GM10847 (cell line): ENCODE measurements at regions not wholly inside any gene's neighbourhood (a gene's known extent, or its start where the extent isn't known, plus 50 kb on each side); places are given as distances from the start of the nearest gene placed in this dataset.

Experiments used
- POLR2A ChIP-seq: IDR thresholded peaks from 2 replicates; pipeline ENCODE4 v1.6.1; 2011; ENCODE audit not compliant: insufficient read length; ENCODE audit errors: extremely low read depth

DNA sequence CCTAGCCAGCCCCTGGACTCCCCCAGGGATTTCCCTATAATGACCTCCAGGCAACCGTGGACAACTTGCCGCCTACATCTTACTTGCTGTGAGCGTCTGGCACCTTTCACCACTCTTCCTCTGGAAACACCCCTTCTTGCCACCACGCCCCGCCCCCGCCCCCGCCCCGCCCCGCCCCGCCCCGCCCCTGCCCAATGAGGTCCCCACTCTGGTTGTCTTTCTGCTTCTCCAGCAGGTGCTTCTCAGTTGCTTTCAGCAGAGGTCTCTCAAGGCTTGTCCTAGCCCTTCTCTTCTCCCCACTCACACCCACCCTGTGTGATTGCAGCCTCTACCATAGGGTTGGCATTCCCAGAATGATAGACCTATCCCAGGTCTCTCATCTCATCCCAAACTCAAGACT lies 214.5 kb downstream of the EN1 start:
- no peak for TF ChIP-seq POLR2A

DNA sequence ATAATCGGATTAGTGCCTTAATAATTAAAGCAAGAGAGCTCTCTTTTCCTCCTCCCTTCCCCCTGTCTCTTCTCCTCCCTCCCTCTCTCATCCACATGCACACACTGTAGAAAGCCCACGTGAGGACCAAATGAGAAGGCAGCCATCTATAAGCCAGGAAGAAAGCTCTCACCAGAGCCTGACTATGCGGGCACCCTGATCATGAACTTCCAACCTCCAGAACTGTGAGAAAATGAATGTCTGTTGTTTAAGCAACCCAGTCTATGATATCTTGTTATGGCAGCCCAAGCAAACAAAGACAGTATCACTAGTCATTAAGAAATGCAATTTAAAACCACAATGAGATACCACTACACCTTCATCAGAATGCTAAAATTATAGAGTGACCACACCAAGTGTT lies 220.3 kb downstream of the EN1 start:
- no peak for TF ChIP-seq POLR2A

DNA sequence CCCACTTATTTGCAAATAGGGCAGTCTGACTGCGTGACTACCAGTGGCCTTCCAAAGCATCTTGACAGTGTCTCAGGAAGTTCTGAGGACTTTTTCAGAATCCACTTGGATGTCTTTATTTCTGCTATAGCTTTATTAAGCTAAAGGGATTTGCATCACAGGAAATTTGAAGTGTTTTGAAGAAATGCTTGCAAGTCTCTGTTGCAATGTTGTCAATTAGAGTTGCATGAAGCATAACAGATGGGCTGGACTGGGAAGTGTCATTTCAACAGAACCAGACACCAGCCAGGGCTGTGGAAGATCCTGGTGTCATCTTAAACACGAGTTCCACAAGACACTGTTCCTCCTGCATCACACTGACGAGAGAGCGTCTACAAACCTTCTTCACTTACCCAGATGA lies 224.5 kb downstream of the EN1 start:
- TF ChIP-seq POLR2A: no peak

DNA sequence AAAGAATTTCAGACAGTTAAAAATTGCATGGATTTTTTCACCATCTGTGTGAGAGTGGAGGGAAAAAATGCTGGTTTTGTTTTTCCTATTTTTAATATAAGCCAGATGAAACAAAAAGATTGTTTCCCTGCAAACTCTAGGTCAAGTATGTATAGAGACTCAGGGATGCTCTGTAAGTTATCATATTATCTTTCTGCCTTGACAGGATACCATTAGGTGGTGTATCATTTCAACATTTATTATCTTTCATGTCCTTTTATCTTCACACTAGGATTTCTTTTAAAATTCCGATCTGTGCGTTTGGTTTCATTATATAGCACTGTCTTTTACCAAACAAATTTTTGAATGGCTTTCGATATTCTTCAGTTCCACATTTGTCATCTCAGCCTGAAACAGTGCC lies 225.3 kb downstream of the EN1 start:
- no peak for TF ChIP-seq POLR2A

DNA sequence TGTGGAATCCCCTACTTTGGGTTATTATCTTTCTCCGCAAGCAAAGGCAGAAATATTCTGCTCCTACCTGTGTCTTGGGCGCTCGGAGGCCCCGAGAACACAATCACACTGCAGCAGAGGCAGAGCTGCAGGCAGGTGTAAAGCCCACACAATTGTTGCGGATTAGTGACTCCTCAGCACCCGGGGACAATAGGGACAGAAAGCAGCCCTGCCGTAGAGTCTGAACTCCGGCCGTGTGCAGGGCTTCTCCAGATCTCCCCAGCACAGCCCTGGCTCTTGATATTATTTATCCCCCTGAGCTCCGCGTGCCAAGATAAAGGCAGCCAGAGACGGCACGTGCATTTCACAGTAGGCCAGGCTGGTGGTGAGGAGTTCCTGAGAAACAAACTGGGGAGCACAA lies 229.2 kb downstream of the EN1 start:
- TF ChIP-seq POLR2A: no peak

DNA sequence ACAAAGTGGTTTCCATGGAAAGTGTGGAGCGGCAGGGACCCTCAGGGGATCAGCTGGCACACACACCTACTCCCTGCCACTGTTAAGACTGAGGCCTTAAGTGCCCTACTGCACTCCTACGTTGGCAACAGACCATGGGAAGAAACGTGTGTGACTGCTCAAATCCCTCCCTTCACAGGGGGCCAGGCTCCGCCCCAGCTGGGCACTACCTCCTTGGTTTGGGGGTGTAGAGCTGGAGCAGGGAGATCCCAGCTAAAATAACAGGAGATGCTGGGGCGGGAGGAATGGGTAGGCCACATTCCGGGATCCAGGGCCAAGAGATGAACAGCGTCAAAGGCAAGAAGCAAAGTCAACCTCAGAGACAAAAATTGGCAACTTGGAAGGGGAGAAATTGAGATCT lies 231.0 kb downstream of the EN1 start:
- no peak for TF ChIP-seq POLR2A

DNA sequence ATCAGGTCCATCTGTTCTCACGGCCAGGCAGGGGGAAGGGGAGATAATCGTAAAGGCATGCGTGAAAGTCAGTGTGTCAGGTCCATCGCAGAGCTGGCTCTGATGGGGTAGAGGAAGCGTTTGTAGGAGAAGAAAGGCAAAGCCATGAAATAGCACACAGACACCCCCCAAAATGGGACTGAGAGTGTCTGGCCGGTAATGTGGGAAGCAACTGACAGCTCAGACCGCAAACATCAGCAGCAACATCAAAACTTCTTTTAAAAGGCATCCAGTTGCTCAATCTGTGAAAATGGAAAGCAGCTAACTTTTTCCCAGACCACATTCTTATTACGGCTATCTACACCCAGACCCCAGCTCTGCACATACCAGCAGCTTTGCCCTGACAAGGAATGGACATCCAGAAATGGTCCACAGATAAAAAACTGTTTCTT lies 232.6 kb downstream of the EN1 start:
- TF ChIP-seq POLR2A: no peak

DNA sequence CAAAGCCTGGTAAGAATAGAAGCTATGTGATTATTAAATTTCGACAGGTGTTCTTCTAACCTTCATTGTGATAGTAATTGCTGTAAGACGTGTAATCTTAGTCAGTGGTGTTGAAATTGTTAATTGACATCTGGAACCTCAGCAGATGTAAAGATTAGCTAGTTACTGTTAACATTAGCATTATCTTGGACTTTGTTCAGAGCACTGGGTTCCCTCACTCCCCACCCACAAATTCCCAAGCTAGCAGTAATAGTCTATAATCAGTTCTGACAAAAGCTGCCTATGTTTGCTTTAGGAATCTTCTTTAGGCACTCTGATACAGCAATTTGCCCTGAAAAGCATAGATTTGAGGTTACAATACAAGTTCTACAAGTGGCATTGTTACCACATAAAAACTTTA lies 233.7 kb downstream of the EN1 start:
- no peak for TF ChIP-seq POLR2A

DNA sequence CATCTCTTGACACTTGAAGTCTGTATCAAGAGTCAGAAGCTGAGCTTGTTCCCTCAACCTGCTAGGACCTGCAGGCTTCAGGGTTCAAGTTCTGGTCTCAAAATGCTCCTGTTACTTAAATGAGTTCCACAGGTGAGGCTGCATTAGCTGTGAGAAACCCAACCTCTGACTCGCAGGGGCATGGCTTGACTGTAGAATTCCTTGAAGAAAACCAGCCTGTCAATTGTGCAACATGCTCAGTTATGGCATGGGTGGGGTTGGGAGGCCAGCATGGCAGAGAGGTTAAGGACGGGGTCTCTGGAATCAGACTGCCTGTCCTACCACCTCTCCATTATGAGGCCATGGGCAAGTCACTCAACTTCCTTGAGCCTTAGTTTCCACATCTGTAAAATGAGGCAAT lies 235.8 kb downstream of the EN1 start:
- TF ChIP-seq POLR2A: no peak

DNA sequence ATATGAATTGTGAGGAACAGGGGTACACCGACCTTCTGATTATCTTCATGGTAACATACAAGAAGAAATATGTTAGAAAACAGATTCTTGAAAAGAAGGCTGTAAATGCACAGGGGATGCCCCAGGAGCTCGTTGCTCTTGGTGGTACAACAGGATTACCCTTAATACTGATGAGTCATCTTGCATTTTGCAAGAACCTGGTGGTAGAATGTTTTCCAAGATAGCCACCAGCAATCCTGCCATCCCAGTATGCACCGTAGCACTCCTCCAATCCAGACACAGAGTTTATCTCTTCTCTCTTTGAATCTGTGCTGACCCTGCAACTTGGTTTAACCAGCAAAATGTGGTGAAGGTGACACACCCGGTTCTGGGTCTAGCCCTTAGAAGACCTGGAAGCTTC lies 238.3 kb downstream of the EN1 start:
- TF ChIP-seq POLR2A: no peak

DNA sequence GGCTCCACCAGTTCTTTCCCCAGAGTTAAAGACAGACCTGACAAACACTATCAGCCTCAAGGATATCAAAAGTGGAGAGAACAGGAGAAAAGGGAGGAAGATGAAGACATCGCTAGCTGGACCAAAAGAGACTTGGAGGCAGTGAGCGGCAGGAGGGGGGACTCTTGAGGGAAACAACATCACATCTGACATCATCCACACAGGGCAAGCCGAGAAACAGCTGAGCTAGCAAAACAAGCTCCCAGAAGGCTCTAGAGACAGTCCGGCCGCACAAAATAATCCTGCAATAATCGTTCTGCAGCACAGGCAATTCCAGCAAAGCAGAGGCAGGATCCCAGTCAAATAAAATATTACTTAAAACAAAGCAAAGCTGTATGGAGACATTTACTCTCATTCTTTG lies 239.8 kb downstream of the EN1 start:
- TF ChIP-seq POLR2A: no peak

DNA sequence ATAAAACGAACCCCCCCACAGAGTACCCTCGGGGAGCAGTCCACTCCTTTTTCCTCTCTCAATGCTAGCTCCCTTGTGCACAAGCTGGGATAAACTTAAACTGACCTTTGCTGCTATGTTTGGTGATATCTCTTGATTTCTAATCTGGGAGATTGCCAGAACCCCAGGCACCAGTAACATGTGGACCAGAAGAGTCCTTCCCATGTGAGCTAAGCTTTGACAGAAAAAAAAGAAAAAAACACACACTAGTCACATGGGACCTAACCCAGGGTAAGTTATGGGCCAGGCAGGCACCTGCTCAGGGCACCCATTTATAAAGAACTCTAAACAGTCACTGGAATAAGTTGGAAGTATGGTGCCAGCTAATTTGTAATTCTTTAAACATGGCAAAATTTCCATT lies 242.6 kb downstream of the EN1 start:
- TF ChIP-seq POLR2A: no peak

DNA sequence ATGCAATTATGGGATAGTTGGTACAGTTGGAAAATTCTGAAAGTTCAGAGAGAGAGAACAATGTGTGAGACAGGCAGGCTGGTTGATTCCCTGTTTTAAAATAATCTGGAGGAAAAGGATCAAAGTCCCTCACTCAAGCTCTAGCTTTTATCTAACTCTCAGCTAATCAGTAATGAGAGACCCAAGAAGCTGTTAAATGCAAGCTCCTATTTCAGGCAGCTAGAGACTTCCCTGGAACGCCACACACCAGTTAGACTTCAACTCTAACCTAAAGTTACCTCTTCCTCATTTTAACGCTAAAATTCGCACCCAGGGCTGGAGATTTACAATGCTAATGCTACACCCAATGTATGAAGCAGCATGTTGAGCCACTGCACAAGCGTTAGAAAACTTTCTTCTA lies 243.1 kb downstream of the EN1 start:
- no peak for TF ChIP-seq POLR2A

DNA sequence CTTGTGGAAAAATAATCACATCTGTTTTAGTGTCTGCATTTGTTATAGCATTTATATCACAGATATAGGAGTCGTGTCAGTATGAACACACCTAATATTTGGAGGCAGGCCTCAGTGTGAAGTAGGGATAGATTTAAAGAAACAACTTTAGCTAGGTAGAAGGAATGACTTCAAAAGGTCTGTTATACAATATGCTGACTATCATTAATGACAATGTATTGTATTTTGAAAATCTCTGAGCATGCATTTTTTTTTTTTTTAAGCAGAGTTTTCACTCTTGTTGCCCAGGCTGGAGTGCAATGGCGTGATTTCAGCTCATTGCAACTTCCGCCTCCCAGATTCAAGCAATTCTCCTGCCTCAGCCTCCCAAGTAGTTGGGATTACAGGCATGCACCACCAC lies 248.3 kb downstream of the EN1 start:
- TF ChIP-seq POLR2A: no peak

DNA sequence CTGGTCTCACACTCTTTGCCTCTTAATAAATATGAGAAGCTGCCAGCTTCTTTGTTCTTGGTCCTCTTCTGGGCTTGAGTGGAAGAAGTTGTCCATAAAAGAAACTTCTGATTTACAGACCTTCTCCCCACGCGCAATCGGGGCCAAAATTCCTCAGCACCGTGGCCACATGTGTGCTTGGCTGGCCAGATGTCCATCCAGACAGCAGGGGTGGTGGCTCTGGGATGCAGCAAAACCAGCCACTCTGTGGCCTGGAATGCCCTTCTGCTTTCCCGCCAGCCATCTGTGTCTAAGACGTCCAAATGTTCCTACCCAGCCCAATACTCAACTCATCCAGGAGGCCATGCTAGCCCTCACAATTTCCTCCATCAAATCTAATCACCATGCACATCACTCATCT lies 250.8 kb downstream of the EN1 start:
- no peak for TF ChIP-seq POLR2A

DNA sequence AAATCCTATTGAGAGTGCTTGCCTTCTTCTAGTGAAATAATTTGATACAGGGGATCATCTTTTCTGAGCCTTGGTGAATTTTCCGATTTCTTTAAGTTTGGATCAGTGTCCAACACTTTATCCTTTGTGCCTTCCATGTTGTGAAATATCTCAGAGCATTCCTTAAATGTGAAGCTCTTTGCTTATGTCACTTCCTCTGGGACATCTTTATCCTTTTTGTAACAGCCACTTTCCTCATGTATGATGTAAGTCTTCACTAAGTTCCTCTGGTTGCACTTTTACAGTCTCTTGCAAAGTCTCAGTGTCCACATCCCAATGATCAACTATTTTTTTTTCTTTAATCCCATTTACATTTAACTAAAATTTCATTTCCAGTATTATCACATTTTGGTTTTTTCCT lies 254.2 kb downstream of the EN1 start:
- TF ChIP-seq POLR2A: no peak

DNA sequence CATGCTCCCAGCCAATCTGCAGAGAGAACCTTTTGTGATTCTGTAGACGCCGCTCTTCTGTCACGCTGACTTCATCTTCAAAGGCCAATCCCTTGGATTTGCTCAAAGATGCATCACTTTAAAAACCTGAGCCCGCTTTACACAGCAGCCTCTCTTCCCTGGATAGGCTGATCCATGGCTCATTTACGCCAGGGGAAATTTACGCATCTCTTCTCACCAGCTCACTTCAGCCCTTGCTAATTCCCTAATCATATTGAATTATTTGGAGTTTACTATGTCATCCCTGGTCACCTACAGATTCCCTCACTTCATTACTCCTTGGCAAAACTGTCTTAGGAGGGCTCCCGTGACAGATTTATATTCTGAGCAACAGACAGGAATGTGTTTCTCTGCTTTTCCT lies 256.2 kb downstream of the EN1 start:
- TF ChIP-seq POLR2A: no peak

DNA sequence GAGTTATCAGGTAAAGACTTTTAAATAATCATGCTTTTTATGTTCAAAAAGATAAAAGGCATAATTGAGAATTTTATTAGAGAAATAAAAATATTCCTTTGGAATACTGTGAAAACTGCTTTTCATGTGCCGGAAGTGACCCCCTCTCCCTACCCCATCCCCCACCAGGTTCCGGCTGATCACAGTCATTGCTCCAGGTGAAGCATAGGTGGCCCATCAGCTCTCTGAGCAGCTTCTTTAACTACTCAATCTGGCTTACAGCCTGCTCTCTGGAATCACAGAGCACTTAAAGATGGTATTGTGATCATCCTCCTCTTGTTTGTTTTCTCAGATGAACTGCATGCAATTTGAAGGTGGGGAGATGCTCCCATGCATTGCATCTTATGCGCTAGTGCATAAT lies 257.7 kb downstream of the EN1 start:
- no peak for TF ChIP-seq POLR2A
